ENCODE measurements at regions not wholly inside any gene's neighbourhood (a gene's known extent, or its start where the extent isn't known, plus 50 kb on each side); places are given as distances from the start of the nearest gene placed in this dataset.

DNA sequence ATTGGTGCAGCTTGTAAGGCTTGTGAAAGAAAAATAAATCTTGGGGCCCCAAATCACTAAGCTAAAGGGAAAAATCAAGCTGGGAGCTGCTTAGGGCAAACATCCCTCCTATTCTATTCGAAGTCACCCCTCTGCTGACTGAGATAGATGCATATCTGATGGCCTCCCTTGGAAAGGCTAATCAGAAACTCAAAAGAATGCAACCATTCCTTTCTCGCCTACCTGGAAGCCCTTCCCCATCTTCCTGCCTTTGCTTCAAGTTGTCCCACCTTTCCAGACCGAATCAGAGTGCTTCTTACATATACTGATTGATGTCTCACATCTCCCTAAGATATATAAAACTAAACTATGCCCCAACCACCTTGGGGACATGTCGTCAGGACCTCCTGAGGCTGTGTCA lies 240.3 kb downstream of the SKIDA1 start:
- no peak for TF ChIP-seq POLR2AphosphoS5 (IDR thresholded peaks at IDR 0.05; ENCODE audit: low read depth, low read length)
- TF ChIP-seq, protein P1, sequence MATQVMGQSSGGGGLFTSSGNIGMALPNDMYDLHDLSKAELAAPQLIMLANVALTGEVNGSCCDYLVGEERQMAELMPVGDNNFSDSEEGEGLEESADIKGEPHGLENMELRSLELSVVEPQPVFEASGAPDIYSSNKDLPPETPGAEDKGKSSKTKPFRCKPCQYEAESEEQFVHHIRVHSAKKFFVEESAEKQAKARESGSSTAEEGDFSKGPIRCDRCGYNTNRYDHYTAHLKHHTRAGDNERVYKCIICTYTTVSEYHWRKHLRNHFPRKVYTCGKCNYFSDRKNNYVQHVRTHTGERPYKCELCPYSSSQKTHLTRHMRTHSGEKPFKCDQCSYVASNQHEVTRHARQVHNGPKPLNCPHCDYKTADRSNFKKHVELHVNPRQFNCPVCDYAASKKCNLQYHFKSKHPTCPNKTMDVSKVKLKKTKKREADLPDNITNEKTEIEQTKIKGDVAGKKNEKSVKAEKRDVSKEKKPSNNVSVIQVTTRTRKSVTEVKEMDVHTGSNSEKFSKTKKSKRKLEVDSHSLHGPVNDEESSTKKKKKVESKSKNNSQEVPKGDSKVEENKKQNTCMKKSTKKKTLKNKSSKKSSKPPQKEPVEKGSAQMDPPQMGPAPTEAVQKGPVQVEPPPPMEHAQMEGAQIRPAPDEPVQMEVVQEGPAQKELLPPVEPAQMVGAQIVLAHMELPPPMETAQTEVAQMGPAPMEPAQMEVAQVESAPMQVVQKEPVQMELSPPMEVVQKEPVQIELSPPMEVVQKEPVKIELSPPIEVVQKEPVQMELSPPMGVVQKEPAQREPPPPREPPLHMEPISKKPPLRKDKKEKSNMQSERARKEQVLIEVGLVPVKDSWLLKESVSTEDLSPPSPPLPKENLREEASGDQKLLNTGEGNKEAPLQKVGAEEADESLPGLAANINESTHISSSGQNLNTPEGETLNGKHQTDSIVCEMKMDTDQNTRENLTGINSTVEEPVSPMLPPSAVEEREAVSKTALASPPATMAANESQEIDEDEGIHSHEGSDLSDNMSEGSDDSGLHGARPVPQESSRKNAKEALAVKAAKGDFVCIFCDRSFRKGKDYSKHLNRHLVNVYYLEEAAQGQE (IDR thresholded peaks at IDR 0.05; ENCODE audit: insufficient read depth in 1 of 2, low read depth in 2 of 2, low read length in 2 of 2): no peak
- no peak for TF ChIP-seq SIN3A (IDR thresholded peaks at IDR 0.05; ENCODE audit: borderline replicate concordance, insufficient read depth, low read length)
- TF ChIP-seq TAF1 (IDR thresholded peaks at IDR 0.05; ENCODE audit: borderline replicate concordance, insufficient read depth, low read length): no peak

Data from PFSK-1 (cell line).